A549 (cell line): ENCODE measurements at regions not wholly inside any gene's neighbourhood (a gene's known extent, or its start where the extent isn't known, plus 50 kb on each side); places are given as distances from the start of the nearest gene placed in this dataset.

Experiments used
- ATAC-seq, 2 experiments: fragments of 200-7000 bp in 1 of 2; fragments of >200 bp in 1 of 2; cut with Nextera tagmentation in 1 of 2; cut with Tn5 transposase in 1 of 2; 3 replicates each; pipeline versions ENCODE4 v1.8.0 to v1.9.1; 2018 to 2020; ENCODE audit warnings: mild to moderate bottlenecking in 1 of 2, moderate library complexity in 1 of 2
- CTCF ChIA-PET: fragments of 300-600 bp; sonication (Branson Sonifier 250); formaldehyde crosslinking; extraction: SDS; loops from one replicate; lab custom pipeline; 2021; ENCODE audit warnings: antibody characterized with exemption, inconsistent platforms; lab: Yijun Ruan, JAX
- POLR2A ChIA-PET: fragments of 350-600 bp; formaldehyde crosslinking; extraction: SDS; loops from one replicate; lab custom pipeline; 2021; ENCODE audit warnings: antibody characterized with exemption, inconsistent platforms; lab: Yijun Ruan, JAX
- DNase-seq, 2 experiments: peaks; one replicate each; pipeline versions ENCODE4 v3.0.0 to v3.0.0-alpha.2; 2011 to 2016; ENCODE audit warnings: low read depth in 1 of 2, low spot score in 1 of 2
- FAIRE-seq: peaks from 2 replicates; lab custom pipeline; 2011; peaks lifted over from hg19 to GRCh38; lab: Jason Lieb, UNC
- H3K27ac ChIP-seq, 2 experiments: fragments of >200 bp; sonication (Bioruptor Twin); formaldehyde crosslinking; 3 replicates each; pipeline ENCODE4 v1.5.1; 2016 to 2017
- H3K4me1 ChIP-seq: fragments of >200 bp; sonication (Bioruptor Twin); formaldehyde crosslinking; 3 replicates; pipeline ENCODE4 v1.6.1; 2016
- H3K4me2 ChIP-seq: fragments of >200 bp; sonication (Bioruptor Twin); formaldehyde crosslinking; 3 replicates; pipeline ENCODE4 v1.6.1; 2016
- H3K4me3 ChIP-seq: fragments of >200 bp; sonication (Bioruptor Twin); formaldehyde crosslinking; 3 replicates; pipeline ENCODE4 v1.5.1; 2016
- H3K9me3 ChIP-seq: fragments of >200 bp; sonication (Bioruptor Twin); formaldehyde crosslinking; 3 replicates; pipeline ENCODE4 v1.6.1; 2016
- BCL3 ChIP-seq: fragments of >200 bp; sonication (Bioruptor Twin); formaldehyde crosslinking; IDR thresholded peaks from 3 replicates; pipeline ENCODE4 v1.6.1; 2016
- CBX2 ChIP-seq: fragments of 200-600 bp; sonication (generic); IDR thresholded peaks from 2 replicates; pipeline ENCODE4 v1.6.1; 2016; ENCODE audit warnings: low read depth, mild to moderate bottlenecking, borderline replicate concordance
- CHD2 ChIP-seq: fragments of 150-350 bp; IDR thresholded peaks from 2 replicates; pipeline ENCODE4 v1.6.1; 2014; ENCODE audit warnings: low read length; ENCODE audit not compliant: partially characterized antibody
- E2F6 ChIP-seq: IDR thresholded peaks from 2 replicates; pipeline ENCODE4 v1.6.1; 2012; ENCODE audit warnings: low read depth, borderline replicate concordance
- EP300 ChIP-seq, 2 experiments: fragments of >200 bp; sonication (Bioruptor Twin); formaldehyde crosslinking; IDR thresholded peaks; 2 replicates in 1 of 2; 3 replicates in 1 of 2; pipeline ENCODE4 v1.6.1; 2016 to 2017
- FOSL2 ChIP-seq, 2 experiments: fragments of 450-650 bp in 1 of 2; fragments of >200 bp in 1 of 2; sonication (Bioruptor Twin) in 1 of 2; formaldehyde crosslinking; IDR thresholded peaks; 2 replicates each; pipeline versions ENCODE4 v1.5.0 to v1.6.1; 2016 to 2020; ENCODE audit warnings: mild to moderate bottlenecking in 1 of 2, moderate library complexity in 1 of 2
- FOXS1 ChIP-seq: fragments of 250-450 bp; sonication (Bioruptor Pico); IDR thresholded peaks from 2 replicates; pipeline ENCODE4 v1.5.0; 2020; ENCODE audit warnings: mild to moderate bottlenecking, moderate library complexity
- HDAC2 ChIP-seq: fragments of 200-600 bp; sonication (generic); IDR thresholded peaks from 2 replicates; pipeline ENCODE4 v1.6.1; 2016
- HMGXB4 ChIP-seq: fragments of 250-450 bp; sonication (Bioruptor Pico); IDR thresholded peaks from 2 replicates; pipeline ENCODE4 v1.5.0; 2021; ENCODE audit warnings: mild to moderate bottlenecking, moderate library complexity, borderline replicate concordance
- JUN ChIP-seq, 2 experiments: fragments of >200 bp; sonication (Bioruptor Twin); formaldehyde crosslinking; IDR thresholded peaks; 2 replicates in 1 of 2; 3 replicates in 1 of 2; pipeline ENCODE4 v1.6.1; 2016 to 2017
- JUNB ChIP-seq: fragments of >200 bp; sonication (Bioruptor Twin); formaldehyde crosslinking; IDR thresholded peaks from 2 replicates; pipeline ENCODE4 v1.6.1; 2016
- MAZ ChIP-seq: fragments of 150-350 bp; IDR thresholded peaks from 2 replicates; pipeline ENCODE4 v1.6.1; 2014; ENCODE audit warnings: antibody characterized with exemption, low read depth, low read length, borderline replicate concordance
- NFE2L2 ChIP-seq: fragments of 150-350 bp; conservative IDR thresholded peaks from 2 replicates; pipeline ENCODE4 v1.6.1; 2014; ENCODE audit warnings: low read length
- POLR2A ChIP-seq: IDR thresholded peaks from 2 replicates; pipeline ENCODE4 v1.6.1; 2012; ENCODE audit warnings: mild to moderate bottlenecking, low read length
- POLR2AphosphoS2 ChIP-seq: conservative IDR thresholded peaks from 2 replicates; pipeline ENCODE4 v1.6.1; 2012; ENCODE audit warnings: low read length, improper control_type of control experiment, inconsistent platforms
- REST ChIP-seq: fragments of 200-600 bp; sonication (generic); IDR thresholded peaks from 2 replicates; pipeline ENCODE4 v1.6.1; 2016; ENCODE audit warnings: antibody characterized with exemption, mild to moderate bottlenecking, moderate library complexity
- RFX5 ChIP-seq: fragments of 450-650 bp; IDR thresholded peaks from 2 replicates; pipeline ENCODE4 v1.7.1; 2014; ENCODE audit warnings: antibody characterized with exemption, mild to moderate bottlenecking, moderate library complexity
- TP53 ChIP-seq: fragments of 250-450 bp; sonication (Bioruptor Pico); IDR thresholded peaks from 2 replicates; pipeline ENCODE4 v1.5.0; 2021; ENCODE audit warnings: mild to moderate bottlenecking, moderate library complexity
- ZNF302 ChIP-seq: fragments of 250-450 bp; sonication (Bioruptor Pico); IDR thresholded peaks from 2 replicates; pipeline ENCODE4 v1.9.0; 2021; ENCODE audit warnings: inconsistent platforms, mild to moderate bottlenecking, moderate library complexity
- WGBS: methylation state at CpG from one replicate; pipeline ENCODE4 v1.1.6; 2017; ENCODE audit errors: missing lambda C conversion rate; 5-methylcytosine and 5-hydroxymethylcytosine counted together

GRCh38 chr2:16311521-16312440 lies 353.9 kb downstream of the CYRIA start:
- no peak for ATAC-seq
- CTCF ChIA-PET = interaction anchor here (0.5 to 1.2 kb wide), 3 partner anchors 8 to 214 kb away, joined by 3 read pairs; no protein-coding TSS in a partner anchor
- TF ChIP-seq TP53 (CRISPR knock-in tag) = no peak
- TF ChIP-seq CHD2 = no peak
- no peak for TF ChIP-seq MAZ
- TF ChIP-seq BCL3 = no peak
- no peak for TF ChIP-seq NFE2L2
- no peak for TF ChIP-seq JUN (IDR thresholded peaks at IDR 0.05)
- no peak for TF ChIP-seq RFX5
- TF ChIP-seq HDAC2 = no peak
- TF ChIP-seq EP300 (IDR thresholded peaks at IDR 0.05) = no peak
- TF ChIP-seq E2F6 = no peak
- no peak for TF ChIP-seq HMGXB4 (CRISPR knock-in tag)
- no peak for TF ChIP-seq CBX2
- no peak for TF ChIP-seq JUNB
- no peak for TF ChIP-seq POLR2A
- TF ChIP-seq FOXS1 = no peak
- TF ChIP-seq ZNF302 (CRISPR knock-in tag) = no peak
- TF ChIP-seq FOSL2 (IDR thresholded peaks at IDR 0.05) = no peak
- no peak for TF ChIP-seq FOSL2 (CRISPR knock-in tag; IDR thresholded peaks at IDR 0.05)
- TF ChIP-seq POLR2AphosphoS2 = no peak
- TF ChIP-seq REST = no peak

More at GRCh38 chr2:16311521-16312440, 353.9 kb downstream of the CYRIA start:
- FAIRE-seq = no peak
- DNase-seq = no peak
- no peak overlapping the region for H3K4me3 ChIP-seq
- H3K9me3 ChIP-seq = no peaks in the 10 kb centered on the region; the same call in 2 of the 3 replicates
- no peak overlapping the region for H3K27ac ChIP-seq
- H3K4me1 ChIP-seq = no peaks in the 10 kb centered on the region
- POLR2A ChIA-PET = no interaction called here
- 9% methylated on average over 8 of the region's 8 CpGs for WGBS
- H3K4me2 ChIP-seq = no peak overlapping the region
